Nephron (organoid): ENCODE measurements at regions not wholly inside any gene's neighbourhood (a gene's known extent, or its start where the extent isn't known, plus 50 kb on each side); places are given as distances from the start of the nearest gene placed in this dataset.

Experiments
- H3K27ac Mint-ChIP-seq, 3 experiments: 2 replicates each; pipeline ENCODE4 v1.8.0; 2020; ENCODE audit warnings: mixed read lengths in 3 of 3, mild to moderate bottlenecking in 2 of 3, moderate library complexity in 1 of 3
- H3K27me3 Mint-ChIP-seq: 2 replicates; pipeline ENCODE4 v1.8.0; 2021; ENCODE audit warnings: low read depth, mild to moderate bottlenecking, moderate library complexity, mixed read lengths
- H3K36me3 Mint-ChIP-seq: 2 replicates; pipeline ENCODE4 v1.8.0; 2020; ENCODE audit warnings: low read depth, mixed read lengths
- H3K4me1 Mint-ChIP-seq: 2 replicates; pipeline ENCODE4 v1.8.0; 2020; ENCODE audit warnings: mixed read lengths
- H3K4me3 Mint-ChIP-seq, 3 experiments: 2 replicates each; pipeline ENCODE4 v1.8.0; 2020; ENCODE audit warnings: mild to moderate bottlenecking in 3 of 3, mixed read lengths in 3 of 3, moderate library complexity in 2 of 3
- H3K9me3 Mint-ChIP-seq: 2 replicates; pipeline ENCODE4 v1.8.0; 2020; ENCODE audit warnings: mixed read lengths
- CTCF ChIP-seq, 3 experiments: fragments of 200-600 bp; sonication (generic); IDR thresholded peaks; one replicate each; pipeline ENCODE4 v1.5.0; 2021; ENCODE audit warnings: antibody characterized with exemption in 3 of 3; ENCODE audit not compliant: unreplicated experiment in 3 of 3

DNA sequence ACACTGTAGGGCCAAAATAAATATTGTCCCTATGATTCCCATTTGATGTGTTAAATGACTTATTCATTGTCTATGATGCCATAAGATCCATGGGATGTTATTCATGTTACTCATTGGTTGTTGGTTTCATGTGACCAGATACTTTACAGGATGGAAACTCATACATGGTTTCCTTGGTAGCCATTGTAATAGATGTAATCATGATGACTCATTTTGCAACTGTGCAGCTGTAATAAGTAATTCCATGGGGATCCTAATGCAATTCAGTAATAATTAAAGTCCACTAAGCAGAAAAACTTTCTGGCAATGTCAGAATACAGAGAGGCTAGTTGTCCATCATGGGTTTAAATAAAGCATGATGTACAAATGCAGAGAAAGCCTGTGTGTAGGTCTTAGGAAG lies 389.7 kb upstream of the NR3C2 start:
- Mint-ChIP-seq H3K4me1 (peaks cover 18% of the 10 kb centered on the region), H3K36me3 (no peaks in the 10 kb centered on the region), H3K27me3 (peaks cover 5% of the 10 kb centered on the region), H3K9me3 (peaks cover 4% of the 10 kb centered on the region), H3K27ac (no peak overlapping the region), H3K4me3 (no peak overlapping the region)
- no peak for TF ChIP-seq CTCF (IDR thresholded peaks at IDR 0.05; ENCODE audit: unreplicated experiment in 3 of 3)

DNA sequence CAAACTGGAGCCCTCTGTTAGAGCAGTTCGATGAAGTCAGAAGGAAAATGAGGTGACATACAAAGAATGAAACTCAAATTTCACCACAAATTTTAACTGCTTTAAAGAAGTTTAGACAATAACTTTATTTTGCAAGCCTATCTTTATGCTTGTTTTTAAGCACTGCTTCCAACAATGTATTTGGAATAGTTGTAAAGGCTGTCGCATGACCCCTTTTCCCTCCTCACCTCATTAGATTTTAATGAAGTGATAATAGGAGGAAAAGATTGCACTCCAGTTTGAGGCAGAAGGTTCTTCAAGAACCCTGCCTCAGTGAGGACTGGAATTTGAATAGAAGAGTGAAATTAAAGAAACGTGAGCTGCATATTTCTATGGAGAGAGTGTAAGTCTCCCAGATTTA lies 386.1 kb upstream of the NR3C2 start:
- H3K36me3 Mint-ChIP-seq = no peaks in the 10 kb centered on the region

DNA sequence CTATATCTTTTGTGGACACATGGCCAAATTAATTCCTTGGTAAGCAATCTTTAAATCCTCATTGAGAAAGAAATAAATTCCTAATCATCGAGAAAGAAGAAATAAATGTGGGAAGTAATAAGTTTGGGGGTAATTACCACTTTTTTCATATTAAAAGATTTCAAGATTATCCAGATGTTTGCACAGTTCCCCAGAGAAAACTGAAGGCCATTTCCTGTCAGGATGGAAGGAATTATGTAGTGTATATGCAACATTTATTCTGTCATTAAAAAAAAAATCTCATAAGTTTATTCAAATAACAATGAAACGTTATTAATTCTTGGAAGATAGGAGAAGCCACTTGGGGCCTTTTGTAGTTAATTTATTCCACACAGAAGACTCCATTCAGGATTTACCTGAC lies 385.6 kb upstream of the NR3C2 start:
- no peaks in the 10 kb centered on the region for H3K36me3 Mint-ChIP-seq
- H3K4me1 Mint-ChIP-seq = no peaks in the 10 kb centered on the region
- no peak overlapping the region for H3K4me3 Mint-ChIP-seq
- peaks cover 2% of the 10 kb centered on the region for H3K27me3 Mint-ChIP-seq
- peaks cover 4% of the 10 kb centered on the region for H3K9me3 Mint-ChIP-seq
- TF ChIP-seq CTCF (IDR thresholded peaks at IDR 0.05; ENCODE audit: unreplicated experiment in 3 of 3) = no peak
- no peak overlapping the region for H3K27ac Mint-ChIP-seq

More for the DNA sequence above, 386.1 kb upstream of the NR3C2 start:
- no peak for TF ChIP-seq CTCF (IDR thresholded peaks at IDR 0.05; ENCODE audit: unreplicated experiment in 3 of 3)
- Mint-ChIP-seq H3K27me3 (peaks cover 5% of the 10 kb centered on the region), H3K4me1 (no peaks in the 10 kb centered on the region), H3K4me3 (no peak overlapping the region), H3K27ac (no peak overlapping the region), H3K9me3 (peaks cover 4% of the 10 kb centered on the region)

GRCh38 chr4:148823419-148823769 lies 381.2 kb upstream of the NR3C2 start:
- Mint-ChIP-seq H3K9me3 (no peaks in the 10 kb centered on the region), H3K27me3 (no peaks in the 10 kb centered on the region), H3K36me3 (no peaks in the 10 kb centered on the region), H3K4me3 (no peak overlapping the region), H3K27ac (no peak overlapping the region), H3K4me1 (no peaks in the 10 kb centered on the region)
- no peak for TF ChIP-seq CTCF (IDR thresholded peaks at IDR 0.05; ENCODE audit: unreplicated experiment in 3 of 3)

DNA sequence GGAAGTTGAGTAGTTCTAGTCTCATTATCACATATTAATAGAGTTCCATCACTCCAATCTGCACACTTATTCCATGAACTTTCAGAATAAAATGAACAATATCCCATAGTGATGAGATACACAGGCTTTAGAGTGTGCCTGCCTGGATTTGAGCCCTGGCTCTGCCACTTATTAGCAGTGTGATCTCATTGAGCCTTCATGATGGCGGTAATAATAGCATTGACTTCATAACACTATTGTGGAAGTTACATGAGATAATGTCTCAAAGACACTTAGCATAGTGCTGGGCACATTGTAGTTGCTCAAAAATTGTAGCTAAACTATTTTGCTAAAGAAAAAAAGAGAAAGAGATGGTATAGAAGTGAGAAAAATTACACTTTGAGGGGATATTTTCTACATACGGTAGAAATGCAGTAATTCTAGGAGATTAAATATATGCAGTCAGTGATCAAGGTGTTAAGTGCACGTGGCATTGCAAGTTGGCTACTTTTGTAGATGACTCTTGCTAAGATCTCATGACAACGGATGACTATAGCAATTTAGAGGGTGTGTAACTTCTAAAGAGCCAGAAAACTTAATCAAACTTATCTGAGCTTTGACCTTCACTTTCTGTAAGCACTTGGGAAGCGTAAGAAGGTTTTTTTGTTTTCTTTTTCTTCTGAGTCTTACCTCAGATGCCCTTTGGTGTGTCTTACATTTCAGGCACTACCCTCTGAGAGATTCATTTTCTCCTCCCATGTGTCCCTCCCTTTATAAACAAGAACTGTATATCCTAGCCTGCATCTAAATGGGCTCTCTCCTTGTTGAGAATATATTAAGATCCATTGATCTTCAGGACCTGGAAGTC lies 380.6 kb upstream of the NR3C2 start:
- no peak for TF ChIP-seq CTCF (IDR thresholded peaks at IDR 0.05; ENCODE audit: unreplicated experiment in 3 of 3)
- Mint-ChIP-seq H3K9me3 (no peaks in the 10 kb centered on the region), H3K27me3 (no peaks in the 10 kb centered on the region), H3K27ac (no peak overlapping the region), H3K4me1 (no peaks in the 10 kb centered on the region), H3K4me3 (no peak overlapping the region), H3K36me3 (no peaks in the 10 kb centered on the region)

GRCh38 chr4:148814030-148814429 lies 371.8 kb upstream of the NR3C2 start:
- Mint-ChIP-seq H3K4me3 (no peak overlapping the region), H3K27me3 (no peaks in the 10 kb centered on the region), H3K9me3 (peaks cover 5% of the 10 kb centered on the region), H3K27ac (no peak overlapping the region), H3K4me1 (no peaks in the 10 kb centered on the region), H3K36me3 (peaks cover 3% of the 10 kb centered on the region)
- no peak for TF ChIP-seq CTCF (IDR thresholded peaks at IDR 0.05; ENCODE audit: unreplicated experiment in 3 of 3)
